ENCODE measurements at regions not wholly inside any gene's neighbourhood (a gene's known extent, or its start where the extent isn't known, plus 50 kb on each side); places are given as distances from the start of the nearest gene placed in this dataset.

- H3K79me2 ChIP-seq (ENCODE audit: insufficient read depth) = no peaks in the 10 kb centered on the region
- no peaks in the 10 kb centered on the region for H3K27me3 ChIP-seq (replicated peaks; ENCODE audit: insufficient read depth)
- no peak overlapping the region for H3K4me3 ChIP-seq
- H3K9ac ChIP-seq = no peak overlapping the region
- H2AFZ ChIP-seq = no peak overlapping the region
- no peak overlapping the region for H3K4me2 ChIP-seq (ENCODE audit: unreplicated experiment)
- DNase-seq = no peak
- TF ChIP-seq EZH2 (IDR thresholded peaks at IDR 0.05; ENCODE audit: insufficient read depth, poor library complexity, severe bottlenecking) (no peak), EZH2phosphoT487 (IDR thresholded peaks at IDR 0.05; ENCODE audit: insufficient read depth, low read depth) (no peak)
- no peaks in the 10 kb centered on the region for H3F3A ChIP-seq (ENCODE audit: insufficient read depth)
- no peak overlapping the region for H3K27ac ChIP-seq
- in situ Hi-C loops (cut with MboI) = no loop called here
- H3K36me3 ChIP-seq (ENCODE audit: low read depth) = no peaks in the 10 kb centered on the region
- H3K9me3 ChIP-seq (ENCODE audit: low read depth) = no peaks in the 10 kb centered on the region
- 77 to 90% methylated on average over 1 of the region's 1 CpG for WGBS, 2 experiments (ENCODE audit: low coverage in 1 of 2, low lambda C conversion rate in 2 of 2, missing lambda C conversion rate in 2 of 2)
- H4K20me1 ChIP-seq (ENCODE audit: insufficient read depth) = no peaks in the 10 kb centered on the region
- H3K9me2 ChIP-seq (ENCODE audit: insufficient read depth) = 0 out of 2 replicates have a peak, but pooled peaks cover 4% of the 10 kb centered on the region
- H3K4me1 ChIP-seq (ENCODE audit: insufficient read depth) = peaks cover 11% of the 10 kb centered on the region
These were observed 967.6 kb upstream of the GJE1 start for GRCh38 chr6:141165002-141165665.

GRCh38 chr6:141164042-141164743 lies 968.5 kb upstream of the GJE1 start:
- DNase-seq = no peak
- no peak overlapping the region for H2AFZ ChIP-seq
- H3K9me3 ChIP-seq (ENCODE audit: low read depth) = no peaks in the 10 kb centered on the region
- no peak overlapping the region for H3K27ac ChIP-seq
- no peak overlapping the region for H3K4me2 ChIP-seq (ENCODE audit: unreplicated experiment)
- H3K9me2 ChIP-seq (ENCODE audit: insufficient read depth) = 0 out of 2 replicates have a peak, but pooled peaks cover 4% of the 10 kb centered on the region
- no peaks in the 10 kb centered on the region for H3F3A ChIP-seq (ENCODE audit: insufficient read depth)
- TF ChIP-seq EZH2phosphoT487 (IDR thresholded peaks at IDR 0.05; ENCODE audit: insufficient read depth, low read depth) (no peak), EZH2 (IDR thresholded peaks at IDR 0.05; ENCODE audit: insufficient read depth, poor library complexity, severe bottlenecking) (no peak)
- no peaks in the 10 kb centered on the region for H4K20me1 ChIP-seq (ENCODE audit: insufficient read depth)
- no peak overlapping the region for H3K9ac ChIP-seq
- no peaks in the 10 kb centered on the region for H3K27me3 ChIP-seq (replicated peaks; ENCODE audit: insufficient read depth)
- H3K4me1 ChIP-seq (ENCODE audit: insufficient read depth) = peaks cover 3% of the 10 kb centered on the region
- 76 to 83% methylated on average over 4 of the region's 4 CpGs for WGBS, 2 experiments (ENCODE audit: low coverage in 1 of 2, low lambda C conversion rate in 2 of 2, missing lambda C conversion rate in 2 of 2)
- H3K79me2 ChIP-seq (ENCODE audit: insufficient read depth) = no peaks in the 10 kb centered on the region
- in situ Hi-C loops (cut with MboI) = no loop called here
- H3K36me3 ChIP-seq (ENCODE audit: low read depth) = no peaks in the 10 kb centered on the region
- no peak overlapping the region for H3K4me3 ChIP-seq

- no peaks in the 10 kb centered on the region for H4K20me1 ChIP-seq (ENCODE audit: insufficient read depth)
- in situ Hi-C loops (cut with MboI) = no loop called here
- no peak for TF ChIP-seq EZH2 (IDR thresholded peaks at IDR 0.05; ENCODE audit: insufficient read depth, poor library complexity, severe bottlenecking)
- no peak for TF ChIP-seq EZH2phosphoT487 (IDR thresholded peaks at IDR 0.05; ENCODE audit: insufficient read depth, low read depth)
- H3K9me3 ChIP-seq (ENCODE audit: low read depth) = no peaks in the 10 kb centered on the region
- no peaks in the 10 kb centered on the region for H3K27me3 ChIP-seq (replicated peaks; ENCODE audit: insufficient read depth)
- 0 out of 2 replicates have a peak, but pooled peaks cover 4% of the 10 kb centered on the region for H3K9me2 ChIP-seq (ENCODE audit: insufficient read depth)
- no peaks in the 10 kb centered on the region for H3K79me2 ChIP-seq (ENCODE audit: insufficient read depth)
- no peaks in the 10 kb centered on the region for H3F3A ChIP-seq (ENCODE audit: insufficient read depth)
- no peak overlapping the region for H3K4me3 ChIP-seq
- no peak for DNase-seq
- no peak overlapping the region for H3K9ac ChIP-seq
- H3K4me1 ChIP-seq (ENCODE audit: insufficient read depth) = no peaks in the 10 kb centered on the region
- no peak overlapping the region for H2AFZ ChIP-seq
- H3K36me3 ChIP-seq (ENCODE audit: low read depth) = no peaks in the 10 kb centered on the region
- no peak overlapping the region for H3K27ac ChIP-seq
- H3K4me2 ChIP-seq (ENCODE audit: unreplicated experiment) = no peak overlapping the region
These were observed 969.6 kb upstream of the GJE1 start for GRCh38 chr6:141163107-141163506.

- Histone ChIP-seq H3K4me1 (ENCODE audit: insufficient read depth) (no peaks in the 10 kb centered on the region), H4K20me1 (ENCODE audit: insufficient read depth) (no peaks in the 10 kb centered on the region), H3K9ac (no peak overlapping the region), H2AFZ (0 out of 2 replicates have a peak overlapping the region, but pooled peaks have one; percentile 17), H3F3A (ENCODE audit: insufficient read depth) (no peaks in the 10 kb centered on the region), H3K9me2 (ENCODE audit: insufficient read depth) (no peaks in the 10 kb centered on the region), H3K9me3 (ENCODE audit: low read depth) (no peaks in the 10 kb centered on the region), H3K4me2 (ENCODE audit: unreplicated experiment) (no peak overlapping the region), H3K27ac (no peak overlapping the region), H3K79me2 (ENCODE audit: insufficient read depth) (no peaks in the 10 kb centered on the region), H3K4me3 (no peak overlapping the region), H3K36me3 (ENCODE audit: low read depth) (no peaks in the 10 kb centered on the region), H3K27me3 (replicated peaks; ENCODE audit: insufficient read depth) (no peaks in the 10 kb centered on the region)
- TF ChIP-seq EZH2 (IDR thresholded peaks at IDR 0.05; ENCODE audit: insufficient read depth, poor library complexity, severe bottlenecking) = no peak
- TF ChIP-seq EZH2phosphoT487 (IDR thresholded peaks at IDR 0.05; ENCODE audit: insufficient read depth, low read depth) = no peak
- WGBS, 2 experiments (ENCODE audit: low coverage in 1 of 2, low lambda C conversion rate in 2 of 2, missing lambda C conversion rate in 2 of 2) = 93 to 94% methylated on average over 1 of the region's 1 CpG
- in situ Hi-C loops (cut with MboI) = no loop called here
- DNase-seq = no peak
These were observed 974.0 kb upstream of the GJE1 start for GRCh38 chr6:141158740-141159139.

Measured in GM23248 (cell line).